ENCODE measurements at regions not wholly inside any gene's neighbourhood (a gene's known extent, or its start where the extent isn't known, plus 50 kb on each side); places are given as distances from the start of the nearest gene placed in this dataset.

DNA sequence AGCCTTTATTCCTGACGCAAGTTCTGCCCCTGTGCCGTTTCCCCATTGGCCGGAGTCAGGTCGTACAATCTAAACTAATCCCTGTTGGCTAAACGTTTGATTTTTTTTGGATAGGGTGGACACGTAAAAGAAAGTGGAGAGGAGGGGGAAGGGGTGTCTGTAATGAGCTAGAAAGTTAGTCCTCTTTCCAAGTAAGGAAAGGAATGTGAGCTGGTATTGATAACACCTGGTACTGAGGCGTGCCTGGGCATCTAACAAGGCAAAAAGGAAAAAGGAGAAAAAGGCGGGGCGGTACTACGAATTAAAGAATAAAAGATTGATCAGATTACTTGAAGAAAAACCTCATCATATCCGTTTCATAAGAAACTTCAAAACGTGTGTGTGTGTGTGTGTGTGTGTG lies 665.2 kb downstream of the ANXA1 start:
- WGBS (ENCODE audit: low lambda C conversion rate), result 45% methylated on average over 12 of the region's 12 CpGs
- ChIA-PET POLR2A (no interaction called here), CTCF (no interaction called here)
- Histone ChIP-seq H3K4me1 (ENCODE audit: control insufficient read depth in 1 of 2, insufficient read depth in 2 of 2, low read depth in 1 of 2, low read length in 1 of 2) (no peaks in the 10 kb centered on the region), H3K36me3 (replicated peaks in 1 of 2; ENCODE audit: control insufficient read depth in 1 of 2, insufficient read depth in 2 of 2, low read length in 1 of 2) (no peaks in the 10 kb centered on the region), H3K27ac (ENCODE audit: low read depth in 2 of 2, low read length in 1 of 2) (no peak overlapping the region), H3K4me3 (ENCODE audit: low read depth in 2 of 2, low read length in 1 of 2) (no peak overlapping the region), H2AFZ (ENCODE audit: low read depth) (no peak overlapping the region), H3K79me2 (ENCODE audit: insufficient read depth) (no peaks in the 10 kb centered on the region), H4K20me1 (ENCODE audit: insufficient read depth) (no peaks in the 10 kb centered on the region), H3F3A (replicated peaks; ENCODE audit: insufficient read depth) (no peaks in the 10 kb centered on the region), H3K9me2 (no peaks in the 10 kb centered on the region), H3K4me2 (no peak overlapping the region), H3K9ac (no peak overlapping the region), H3K9me3 (no peaks in the 10 kb centered on the region), H3K27me3 (ENCODE audit: insufficient read depth) (no peaks in the 10 kb centered on the region)
- no peak for TF ChIP-seq EP300 (IDR thresholded peaks at IDR 0.05; ENCODE audit: borderline replicate concordance in 1 of 2, low read depth in 1 of 2, low read length in 1 of 2)
- no peak for DNase-seq

DNA sequence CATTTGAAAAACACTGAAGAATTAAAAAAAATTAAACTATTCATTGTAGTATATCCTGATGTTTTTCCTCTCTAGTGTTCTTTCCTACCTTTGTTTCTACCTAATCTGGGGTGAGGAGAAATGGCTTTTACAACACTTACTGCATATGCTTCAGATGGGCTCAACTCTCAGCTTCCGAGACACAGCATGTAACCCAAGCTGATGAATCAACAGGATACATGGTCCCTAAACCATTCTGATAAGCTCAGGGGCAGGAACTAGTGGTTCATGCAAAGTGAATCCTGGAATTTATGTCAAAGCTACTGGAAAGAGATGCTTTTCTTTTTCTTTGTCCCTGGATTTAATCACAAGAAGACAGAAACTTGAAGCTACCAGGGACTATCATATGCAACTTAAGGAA lies 672.5 kb upstream of the RORB start:
- Histone ChIP-seq H3K4me2 (no peak overlapping the region), H3K27me3 (ENCODE audit: insufficient read depth) (no peaks in the 10 kb centered on the region), H2AFZ (ENCODE audit: low read depth) (no peak overlapping the region), H3K4me1 (ENCODE audit: control insufficient read depth in 1 of 2, insufficient read depth in 2 of 2, low read depth in 1 of 2, low read length in 1 of 2) (no peaks in the 10 kb centered on the region), H4K20me1 (ENCODE audit: insufficient read depth) (no peaks in the 10 kb centered on the region), H3K9ac (no peak overlapping the region), H3K9me2 (no peaks in the 10 kb centered on the region), H3K36me3 (replicated peaks in 1 of 2; ENCODE audit: control insufficient read depth in 1 of 2, insufficient read depth in 2 of 2, low read length in 1 of 2) (no peaks in the 10 kb centered on the region), H3K4me3 (ENCODE audit: low read depth in 2 of 2, low read length in 1 of 2) (no peak overlapping the region), H3F3A (replicated peaks; ENCODE audit: insufficient read depth) (no peaks in the 10 kb centered on the region), H3K79me2 (ENCODE audit: insufficient read depth) (no peaks in the 10 kb centered on the region), H3K27ac (ENCODE audit: low read depth in 2 of 2, low read length in 1 of 2) (no peak overlapping the region), H3K9me3 (no peaks in the 10 kb centered on the region)
- no peak for DNase-seq
- 50% methylated on average over 1 of the region's 1 CpG for WGBS (ENCODE audit: low lambda C conversion rate)
- CTCF ChIA-PET, result no interaction called here
- TF ChIP-seq ELF1 (IDR thresholded peaks at IDR 0.05) (no peak), FOXJ3 (CRISPR knock-in tag; IDR thresholded peaks at IDR 0.05) (no peak), RXRA (IDR thresholded peaks at IDR 0.05; ENCODE audit: borderline replicate concordance, low read depth) (no peak), USF1 (IDR thresholded peaks at IDR 0.05; ENCODE audit: borderline replicate concordance, low read depth) (no peak), MXI1 (IDR thresholded peaks at IDR 0.05; ENCODE audit: low read depth, low read length) (no peak), RFX5 (IDR thresholded peaks at IDR 0.05; ENCODE audit: low read length) (no peak), JUND (IDR thresholded peaks at IDR 0.05) (no peak), GABPA (IDR thresholded peaks at IDR 0.05; ENCODE audit: low read depth) (no peak), FOXM1 (IDR thresholded peaks at IDR 0.05; ENCODE audit: low read depth) (no peak), TEAD4 (IDR thresholded peaks at IDR 0.05; ENCODE audit: borderline replicate concordance, insufficient read depth) (no peak), YY1 (IDR thresholded peaks at IDR 0.05; ENCODE audit: low read depth) (no peak), RCOR1 (IDR thresholded peaks at IDR 0.05; ENCODE audit: low read length) (no peak)
- POLR2A ChIA-PET, result no interaction called here

DNA sequence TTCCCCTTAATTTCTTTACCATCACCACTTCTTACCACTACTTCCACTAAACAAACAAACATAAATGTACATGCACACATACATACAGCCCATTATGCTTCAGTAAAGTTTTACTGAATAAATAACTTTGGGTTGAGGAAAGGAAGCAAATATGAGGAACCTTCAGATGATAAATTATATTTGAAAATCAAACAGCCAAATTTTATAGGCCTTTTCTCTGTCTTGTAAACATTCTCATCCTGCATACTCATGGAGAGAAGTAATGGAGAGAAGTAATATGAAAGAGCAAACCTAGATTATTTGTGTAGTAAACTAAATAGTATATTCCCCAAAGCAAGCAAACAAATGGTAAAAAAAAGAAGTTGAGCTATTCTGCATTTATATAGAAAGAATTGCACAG lies 658.3 kb upstream of the RORB start:
- CTCF ChIA-PET, result no interaction called here
- Histone ChIP-seq H3K9me2 (no peaks in the 10 kb centered on the region), H3K4me1 (ENCODE audit: control insufficient read depth in 1 of 2, insufficient read depth in 2 of 2, low read depth in 1 of 2, low read length in 1 of 2) (no peaks in the 10 kb centered on the region), H3K9me3 (no peaks in the 10 kb centered on the region), H3K4me2 (no peak overlapping the region), H4K20me1 (ENCODE audit: insufficient read depth) (no peaks in the 10 kb centered on the region), H3K79me2 (ENCODE audit: insufficient read depth) (no peaks in the 10 kb centered on the region), H3K9ac (no peak overlapping the region), H3K27ac (ENCODE audit: low read depth in 2 of 2, low read length in 1 of 2) (no peak overlapping the region), H2AFZ (ENCODE audit: low read depth) (no peak overlapping the region), H3F3A (replicated peaks; ENCODE audit: insufficient read depth) (no peaks in the 10 kb centered on the region), H3K36me3 (replicated peaks in 1 of 2; ENCODE audit: control insufficient read depth in 1 of 2, insufficient read depth in 2 of 2, low read length in 1 of 2) (no peaks in the 10 kb centered on the region), H3K27me3 (ENCODE audit: insufficient read depth) (no peaks in the 10 kb centered on the region), H3K4me3 (ENCODE audit: low read depth in 2 of 2, low read length in 1 of 2) (no peak overlapping the region)
- no peak for DNase-seq
- POLR2A ChIA-PET, result no interaction called here
- TF ChIP-seq EZH2phosphoT487 (IDR thresholded peaks at IDR 0.05; ENCODE audit: borderline replicate concordance, low read depth), result no peak
- TF ChIP-seq, protein P1, sequence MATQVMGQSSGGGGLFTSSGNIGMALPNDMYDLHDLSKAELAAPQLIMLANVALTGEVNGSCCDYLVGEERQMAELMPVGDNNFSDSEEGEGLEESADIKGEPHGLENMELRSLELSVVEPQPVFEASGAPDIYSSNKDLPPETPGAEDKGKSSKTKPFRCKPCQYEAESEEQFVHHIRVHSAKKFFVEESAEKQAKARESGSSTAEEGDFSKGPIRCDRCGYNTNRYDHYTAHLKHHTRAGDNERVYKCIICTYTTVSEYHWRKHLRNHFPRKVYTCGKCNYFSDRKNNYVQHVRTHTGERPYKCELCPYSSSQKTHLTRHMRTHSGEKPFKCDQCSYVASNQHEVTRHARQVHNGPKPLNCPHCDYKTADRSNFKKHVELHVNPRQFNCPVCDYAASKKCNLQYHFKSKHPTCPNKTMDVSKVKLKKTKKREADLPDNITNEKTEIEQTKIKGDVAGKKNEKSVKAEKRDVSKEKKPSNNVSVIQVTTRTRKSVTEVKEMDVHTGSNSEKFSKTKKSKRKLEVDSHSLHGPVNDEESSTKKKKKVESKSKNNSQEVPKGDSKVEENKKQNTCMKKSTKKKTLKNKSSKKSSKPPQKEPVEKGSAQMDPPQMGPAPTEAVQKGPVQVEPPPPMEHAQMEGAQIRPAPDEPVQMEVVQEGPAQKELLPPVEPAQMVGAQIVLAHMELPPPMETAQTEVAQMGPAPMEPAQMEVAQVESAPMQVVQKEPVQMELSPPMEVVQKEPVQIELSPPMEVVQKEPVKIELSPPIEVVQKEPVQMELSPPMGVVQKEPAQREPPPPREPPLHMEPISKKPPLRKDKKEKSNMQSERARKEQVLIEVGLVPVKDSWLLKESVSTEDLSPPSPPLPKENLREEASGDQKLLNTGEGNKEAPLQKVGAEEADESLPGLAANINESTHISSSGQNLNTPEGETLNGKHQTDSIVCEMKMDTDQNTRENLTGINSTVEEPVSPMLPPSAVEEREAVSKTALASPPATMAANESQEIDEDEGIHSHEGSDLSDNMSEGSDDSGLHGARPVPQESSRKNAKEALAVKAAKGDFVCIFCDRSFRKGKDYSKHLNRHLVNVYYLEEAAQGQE (IDR thresholded peaks at IDR 0.05; ENCODE audit: low read depth, low read length), result no peak
- TF ChIP-seq TEAD4 (IDR thresholded peaks at IDR 0.05; ENCODE audit: borderline replicate concordance, insufficient read depth), result no peak
- no peak for TF ChIP-seq USF1 (IDR thresholded peaks at IDR 0.05; ENCODE audit: borderline replicate concordance, low read depth)
- TF ChIP-seq YY1 (IDR thresholded peaks at IDR 0.05; ENCODE audit: low read depth), result no peak
- no peak for TF ChIP-seq RCOR1 (IDR thresholded peaks at IDR 0.05; ENCODE audit: low read length)
- no peak for TF ChIP-seq TAF1 (IDR thresholded peaks at IDR 0.05; ENCODE audit: borderline replicate concordance, low read depth, low read length)
- no peak for TF ChIP-seq SIN3A (IDR thresholded peaks at IDR 0.05; ENCODE audit: borderline replicate concordance, low read depth, low read length)
- TF ChIP-seq MXI1 (IDR thresholded peaks at IDR 0.05; ENCODE audit: low read depth, low read length), result no peak
- TF ChIP-seq RFX5 (IDR thresholded peaks at IDR 0.05; ENCODE audit: low read length), result no peak
- TF ChIP-seq RXRA (IDR thresholded peaks at IDR 0.05; ENCODE audit: borderline replicate concordance, low read depth), result no peak
- TF ChIP-seq FOXM1 (IDR thresholded peaks at IDR 0.05; ENCODE audit: low read depth), result no peak
- TF ChIP-seq POLR2AphosphoS5 (IDR thresholded peaks at IDR 0.05; ENCODE audit: low read depth, low read length), result no peak

Measured in SK-N-SH (cell line).